ENCODE measurements at regions not wholly inside any gene's neighbourhood (a gene's known extent, or its start where the extent isn't known, plus 50 kb on each side); places are given as distances from the start of the nearest gene placed in this dataset.

DNA sequence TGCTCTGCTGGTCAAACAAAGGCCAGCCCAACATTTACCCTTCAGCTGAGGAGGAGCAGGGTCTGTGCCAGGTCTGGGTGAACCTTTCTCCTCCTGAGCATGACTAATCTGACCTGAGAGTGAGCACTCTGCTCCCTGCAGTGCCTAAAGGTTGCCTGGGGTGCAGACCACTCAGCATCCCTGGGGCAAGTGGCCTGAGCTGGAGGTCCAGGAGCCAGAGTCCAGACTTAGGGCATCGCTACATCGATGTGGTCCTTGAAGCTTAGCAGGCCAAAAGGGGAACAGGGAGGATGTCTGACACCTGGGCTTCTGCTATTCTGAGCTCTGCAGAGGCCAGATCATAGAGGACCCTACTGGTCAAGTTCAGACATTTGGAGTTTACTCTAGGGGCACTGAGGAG lies 119.1 kb downstream of the FAM43A start:
- no peak for DNase-seq (ENCODE audit: low spot score)

DNA sequence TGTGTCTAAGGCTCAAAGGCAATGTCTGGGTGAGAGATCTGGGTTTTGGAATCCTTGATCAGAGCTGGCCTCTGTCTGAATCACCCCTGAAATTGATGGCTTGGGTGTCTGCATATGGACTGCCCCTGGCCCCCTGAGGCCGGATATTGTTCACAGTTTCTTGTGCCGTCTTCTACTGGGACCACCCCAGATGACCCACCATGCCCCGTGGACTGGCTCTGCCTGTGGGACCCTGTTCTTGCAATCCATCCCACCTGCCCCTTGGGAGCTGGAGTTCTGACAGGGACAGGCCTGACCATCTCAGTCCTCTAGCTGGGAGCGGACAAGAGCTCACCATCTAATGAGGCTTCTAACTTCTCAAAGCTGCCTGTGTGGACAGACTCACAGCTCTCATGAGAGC lies 119.9 kb downstream of the FAM43A start:
- DNase-seq (ENCODE audit: low spot score), result no peak

DNA sequence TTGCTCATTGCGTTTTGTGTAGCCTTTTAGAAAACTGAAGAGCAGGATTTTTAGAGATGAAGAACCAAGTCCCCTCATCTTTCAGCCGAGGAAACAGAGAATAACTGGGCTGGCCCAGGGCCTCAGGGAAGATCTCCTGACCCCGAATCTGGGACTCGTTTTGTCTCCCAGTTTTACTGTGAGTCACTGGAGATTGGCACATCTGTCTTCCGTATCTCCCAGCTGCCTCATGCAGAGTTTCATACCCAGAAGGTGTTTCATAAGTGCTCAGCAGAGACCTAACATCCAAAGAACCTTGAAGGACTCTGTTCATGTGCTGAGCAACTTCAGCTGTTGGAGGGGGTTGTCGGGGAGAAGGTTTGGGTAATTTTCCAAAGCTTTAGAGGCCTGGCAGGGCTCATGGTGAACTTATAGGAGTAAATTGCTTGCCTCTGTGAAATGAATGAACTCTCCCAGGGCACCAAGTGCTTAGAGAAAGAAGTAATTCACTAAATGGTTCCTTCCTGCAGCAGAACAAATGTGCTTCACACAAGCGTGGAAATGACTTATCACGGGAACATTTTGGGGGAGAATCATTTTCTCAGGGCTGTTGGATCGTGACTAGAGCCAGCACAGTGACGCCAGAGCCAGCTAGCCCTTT lies 121.4 kb downstream of the FAM43A start:
- DNase-seq (ENCODE audit: low spot score), result no peak

DNA sequence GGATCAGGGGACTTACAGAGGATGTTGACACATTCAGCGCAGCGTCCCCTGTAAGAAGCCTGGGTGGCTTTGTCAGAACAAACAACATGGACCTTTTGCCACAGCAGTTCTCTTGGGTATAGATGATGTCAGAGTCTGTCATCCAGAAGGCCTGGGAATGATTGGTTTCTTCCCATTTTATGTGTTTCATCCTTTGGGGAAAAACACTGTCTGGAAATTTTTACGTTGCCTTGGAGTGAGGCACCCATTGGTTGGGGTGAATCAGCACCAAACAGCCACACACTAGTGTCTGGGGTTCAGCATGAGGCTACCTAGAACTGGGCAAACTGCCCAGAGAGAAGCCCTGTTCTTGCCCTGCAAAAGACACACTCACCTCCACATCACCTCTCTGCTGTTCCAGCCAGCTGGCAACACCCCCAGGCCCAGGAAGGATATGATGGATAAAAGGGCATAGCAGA lies 123.0 kb downstream of the FAM43A start:
- DNase-seq (ENCODE audit: low spot score), result peak; percentile 79

DNA sequence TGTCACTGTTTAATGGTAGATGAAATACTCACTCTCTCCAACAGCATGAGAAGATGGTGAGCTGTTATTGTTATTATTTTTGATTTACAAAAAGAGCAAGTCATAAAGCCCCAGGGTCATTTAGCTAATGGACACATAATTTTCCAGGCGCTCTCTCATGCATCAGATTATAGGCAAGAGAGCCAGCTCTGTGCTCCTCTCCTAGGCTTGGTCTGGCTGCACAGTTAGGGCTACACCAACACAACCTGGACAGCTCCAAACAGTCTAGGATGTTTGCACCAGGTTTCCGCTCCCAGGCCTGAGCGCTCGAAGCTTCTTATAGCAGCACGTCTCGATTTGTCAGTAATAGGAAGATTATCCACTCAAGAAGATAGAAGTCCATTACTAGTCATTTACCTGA lies 123.7 kb downstream of the FAM43A start:
- DNase-seq (ENCODE audit: low spot score), result no peak

DNA sequence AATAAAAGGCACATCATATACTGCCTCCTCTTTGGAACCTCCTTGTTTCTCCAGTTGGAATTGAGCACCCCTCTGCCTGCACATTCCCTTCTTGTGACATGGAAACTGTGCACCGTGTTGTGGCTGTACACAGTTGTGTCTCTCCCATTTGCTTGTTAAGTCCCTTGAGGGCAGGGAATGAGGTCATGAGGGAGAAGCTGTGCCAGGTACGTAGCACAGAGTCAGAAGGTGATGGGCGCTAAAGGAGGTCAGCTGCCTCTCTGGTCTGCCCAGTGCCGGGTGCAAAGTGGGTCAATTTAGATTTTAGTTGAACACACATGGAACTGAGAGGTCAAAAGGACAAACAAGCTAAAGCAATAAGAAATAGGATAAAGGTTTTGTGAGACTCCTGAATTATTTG lies 124.4 kb downstream of the FAM43A start:
- no peak for DNase-seq (ENCODE audit: low spot score)

DNA sequence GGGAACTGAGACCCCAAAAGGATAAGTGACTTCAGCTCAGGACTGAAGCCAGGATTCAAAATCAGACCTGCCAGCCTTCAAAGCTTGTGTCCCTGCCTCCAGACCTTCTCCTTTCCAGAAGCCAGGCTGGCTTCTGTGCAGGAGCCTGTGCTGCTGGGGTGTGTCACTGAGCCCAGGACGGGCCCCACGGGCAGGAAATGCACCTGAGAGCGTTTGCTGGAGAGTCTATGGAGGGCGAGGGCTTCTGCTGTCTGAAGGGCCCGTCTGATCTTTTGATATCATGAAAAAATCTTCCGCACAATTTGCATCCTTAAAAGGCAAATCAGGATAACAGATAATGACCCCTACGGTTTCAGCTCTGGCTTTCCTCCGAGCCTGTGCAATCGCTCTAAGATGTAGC lies 125.4 kb downstream of the FAM43A start:
- DNase-seq (ENCODE audit: low spot score), result no peak

DNA sequence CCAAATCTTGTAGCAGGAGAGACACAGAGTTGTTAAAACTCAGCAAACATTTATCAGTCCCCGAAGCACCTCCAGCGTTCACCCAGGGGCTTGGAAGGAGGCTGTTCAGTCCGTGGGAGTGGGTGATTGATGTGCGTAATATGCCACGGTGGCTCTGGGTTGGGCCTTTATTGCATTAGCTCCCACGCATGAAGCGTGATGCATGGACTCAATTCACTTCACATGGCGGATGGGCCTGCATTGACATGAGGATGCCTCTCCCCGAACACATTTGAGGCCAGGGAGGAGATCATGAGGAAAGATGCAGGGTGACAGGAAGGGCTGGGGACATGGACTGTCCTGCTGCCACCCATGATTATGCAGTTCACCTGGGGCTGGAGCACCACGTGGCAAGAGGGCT lies 126.5 kb downstream of the FAM43A start:
- DNase-seq (ENCODE audit: low spot score), result no peak

DNA sequence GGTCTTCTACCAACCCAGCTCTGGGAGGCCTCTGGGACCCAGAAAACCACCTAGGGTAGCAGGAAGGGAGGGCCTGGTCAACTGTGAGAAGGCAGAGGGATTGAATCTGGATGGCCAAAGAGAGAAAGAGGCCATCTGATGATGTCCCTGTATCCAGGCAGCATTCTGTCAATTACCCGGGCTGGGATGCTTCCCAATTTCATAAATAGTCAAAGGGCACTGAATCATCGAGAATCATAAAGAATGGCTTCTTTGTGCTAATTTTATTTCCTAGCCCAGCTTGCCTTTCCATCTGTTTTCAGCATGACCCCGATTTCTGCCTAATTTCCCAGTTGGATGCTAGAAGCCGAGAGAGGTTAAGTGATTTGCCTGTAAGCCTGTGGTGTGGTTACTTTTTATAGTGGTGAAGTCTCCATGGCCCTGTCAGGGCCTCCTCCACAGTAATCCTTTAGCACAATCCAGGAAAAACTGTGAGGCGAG lies 129.2 kb downstream of the FAM43A start:
- DNase-seq (ENCODE audit: low spot score), result no peak

DNA sequence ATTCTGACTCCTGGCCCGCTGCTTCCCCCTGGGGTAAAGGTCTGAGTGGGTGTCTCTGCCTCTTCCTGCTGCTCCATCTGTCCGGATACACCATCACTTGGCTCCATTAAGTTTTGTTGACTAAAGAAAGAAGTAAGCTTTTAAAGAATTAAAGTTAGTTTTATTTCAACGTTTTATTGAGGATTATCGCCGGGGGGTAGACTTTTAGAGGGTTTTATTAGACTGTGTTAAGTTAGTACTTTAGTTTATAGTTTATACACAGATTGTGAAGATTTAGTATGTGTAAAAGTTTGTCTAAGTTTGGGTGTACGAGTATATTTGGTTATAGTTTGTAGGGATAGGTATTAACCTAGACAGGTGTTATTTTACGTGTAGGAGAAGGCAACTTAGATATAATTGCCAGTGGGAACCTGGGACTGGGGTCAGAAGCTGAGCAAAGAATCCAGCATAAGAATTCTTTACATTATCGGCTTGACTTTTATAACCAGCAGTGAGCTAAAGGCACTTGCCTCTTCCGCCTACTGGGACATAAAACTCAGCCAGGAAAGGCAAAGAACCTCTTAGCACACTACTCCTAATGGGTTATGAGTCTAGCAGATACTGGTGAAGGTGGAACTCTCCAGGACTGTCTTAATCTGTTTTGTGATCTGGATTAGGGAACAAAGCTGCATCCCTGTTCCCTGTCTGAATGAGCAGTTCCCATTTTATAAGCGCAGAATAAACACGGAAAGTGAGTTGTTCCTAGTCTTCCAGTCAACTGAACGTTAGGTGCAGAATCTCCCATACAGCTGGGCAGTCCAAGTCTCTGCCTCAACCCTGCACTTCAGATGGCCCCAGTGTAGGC lies 131.3 kb downstream of the FAM43A start:
- no peak for DNase-seq (ENCODE audit: low spot score)

DNA sequence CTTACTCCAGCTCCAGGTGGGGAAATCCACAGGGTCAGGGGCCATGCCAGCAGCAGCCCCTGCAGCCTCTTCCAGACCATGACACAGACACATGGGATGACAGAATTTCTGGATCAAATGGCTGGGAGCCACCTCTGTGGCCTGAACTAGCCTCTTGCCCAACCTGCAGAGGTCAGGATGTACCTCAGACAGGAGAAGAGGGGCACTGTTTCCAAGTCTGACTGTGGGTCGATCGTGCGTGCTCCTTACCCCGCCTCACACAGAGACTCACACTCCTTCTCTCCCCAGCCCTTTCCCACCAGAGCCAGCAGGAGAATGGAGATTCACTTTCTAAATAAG lies 131.9 kb downstream of the FAM43A start:
- DNase-seq (ENCODE audit: low spot score), result no peak

DNA sequence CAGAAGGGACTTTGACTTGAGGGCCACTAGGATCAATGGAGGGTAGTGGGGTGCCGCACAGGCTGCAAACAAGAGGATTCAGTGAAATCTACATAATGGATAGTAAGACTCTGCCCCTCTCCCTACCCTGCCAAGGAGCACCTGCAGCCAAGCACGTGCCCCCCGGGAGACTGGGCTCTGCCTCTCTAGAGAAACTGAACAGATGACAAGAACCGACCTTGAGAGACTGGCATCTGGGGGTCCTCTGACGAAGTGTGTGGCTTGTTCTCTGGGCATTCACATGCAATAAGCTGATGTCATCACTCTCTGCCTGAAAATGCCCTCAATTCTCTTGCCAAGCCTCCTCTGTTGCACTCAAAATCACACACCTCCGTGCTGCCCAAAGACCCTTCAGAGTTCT lies 132.3 kb downstream of the FAM43A start:
- DNase-seq (ENCODE audit: low spot score), result no peak

DNA sequence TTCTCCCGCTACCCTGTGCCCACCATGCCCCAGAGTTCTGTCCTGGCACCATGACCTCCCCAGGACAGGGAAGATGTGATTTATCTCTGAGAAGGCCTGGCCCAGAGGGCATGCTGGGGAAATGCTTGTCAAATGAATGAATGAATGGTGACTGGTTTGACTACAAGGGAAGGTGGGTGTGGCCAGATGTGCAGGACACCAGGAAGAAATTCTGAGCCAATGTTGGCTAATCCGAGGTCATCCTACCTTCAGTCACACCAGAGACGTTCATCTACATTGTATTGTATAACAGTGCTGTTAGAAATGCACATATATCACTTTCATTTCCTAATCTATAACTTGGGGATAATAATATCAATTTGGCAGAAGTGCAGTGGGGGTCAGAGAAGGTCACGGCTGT lies 138.4 kb downstream of the FAM43A start:
- no peak for DNase-seq (ENCODE audit: low spot score)

DNA sequence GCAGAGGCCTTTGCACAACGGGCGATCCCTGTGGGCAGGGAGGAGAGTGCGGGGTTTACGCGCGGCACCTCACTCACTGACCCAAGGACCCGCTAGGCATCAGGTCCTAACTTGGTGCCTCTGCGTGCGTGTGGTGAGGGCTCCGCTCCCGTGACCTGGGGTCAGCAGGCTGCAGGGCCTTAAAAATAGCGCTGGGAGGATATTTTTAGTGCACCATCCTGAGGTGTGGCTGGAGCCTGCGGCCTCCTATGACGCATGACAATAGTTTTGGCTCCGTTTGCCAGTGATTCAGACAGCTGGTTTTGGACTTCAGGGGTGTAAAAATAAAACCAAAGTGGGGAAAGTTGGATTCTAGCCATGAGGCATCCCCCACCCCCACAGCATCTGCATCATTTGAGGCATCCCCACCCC lies 139.0 kb downstream of the FAM43A start:
- DNase-seq (ENCODE audit: low spot score), result peak; percentile 61

DNA sequence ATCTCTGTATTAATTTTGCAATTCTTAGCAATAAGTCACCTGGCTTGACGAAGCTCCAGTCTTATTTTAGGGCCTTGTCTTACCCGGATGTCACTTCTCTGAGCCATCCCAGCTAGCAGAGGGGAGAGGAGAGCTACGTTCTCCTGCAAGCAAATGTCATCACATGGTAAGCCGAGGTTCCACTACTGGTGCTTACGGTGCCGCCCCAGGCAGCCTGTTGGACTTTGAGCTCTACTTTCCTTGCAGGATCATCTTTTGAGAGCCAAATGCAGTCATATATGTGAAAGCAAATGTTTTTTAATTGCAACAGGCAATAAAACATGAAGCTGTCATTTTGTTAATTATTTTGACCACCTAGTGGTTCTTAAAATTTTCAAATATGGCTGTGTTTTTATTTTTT lies 140.9 kb downstream of the FAM43A start:
- DNase-seq (ENCODE audit: low spot score), result no peak

DNA sequence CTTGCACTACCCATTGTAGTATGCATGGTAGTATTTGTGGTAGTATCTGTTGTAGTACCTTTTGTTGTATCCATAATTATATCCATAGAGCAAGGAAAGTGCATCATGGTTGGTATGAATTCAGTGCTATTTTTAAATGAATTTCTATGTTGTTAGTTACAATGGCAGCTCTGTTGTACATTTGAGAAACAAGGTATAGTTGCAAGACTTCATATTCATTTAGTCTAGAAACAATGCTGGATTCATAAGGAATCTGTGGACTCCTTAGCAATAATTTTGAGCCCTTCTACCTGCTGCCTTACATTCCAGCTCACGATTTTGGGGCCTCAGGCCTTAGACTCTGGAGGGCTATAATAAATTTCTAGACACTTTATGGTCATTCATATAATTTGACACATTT lies 141.8 kb downstream of the FAM43A start:
- no peak for DNase-seq (ENCODE audit: low spot score)

DNA sequence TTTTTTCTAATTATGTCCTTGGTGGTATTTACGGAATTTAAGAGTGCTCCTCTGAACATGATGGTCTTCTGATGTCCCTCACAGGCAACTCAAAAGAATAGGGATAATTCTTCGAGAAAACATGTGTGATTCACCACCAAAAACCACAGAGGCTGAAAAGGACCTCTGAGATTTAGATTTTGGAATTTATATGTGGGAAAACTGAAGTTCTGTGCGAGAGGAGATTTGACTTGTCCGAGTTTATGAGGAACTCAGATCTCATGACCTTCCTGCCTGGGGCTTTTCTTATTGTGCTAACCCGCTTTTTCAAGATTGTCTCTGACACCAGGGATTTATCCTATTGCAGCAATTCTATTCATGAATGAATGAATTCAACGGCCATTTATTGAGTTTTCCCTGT lies 142.4 kb downstream of the FAM43A start:
- peak; percentile 16 for DNase-seq (ENCODE audit: low spot score)

DNA sequence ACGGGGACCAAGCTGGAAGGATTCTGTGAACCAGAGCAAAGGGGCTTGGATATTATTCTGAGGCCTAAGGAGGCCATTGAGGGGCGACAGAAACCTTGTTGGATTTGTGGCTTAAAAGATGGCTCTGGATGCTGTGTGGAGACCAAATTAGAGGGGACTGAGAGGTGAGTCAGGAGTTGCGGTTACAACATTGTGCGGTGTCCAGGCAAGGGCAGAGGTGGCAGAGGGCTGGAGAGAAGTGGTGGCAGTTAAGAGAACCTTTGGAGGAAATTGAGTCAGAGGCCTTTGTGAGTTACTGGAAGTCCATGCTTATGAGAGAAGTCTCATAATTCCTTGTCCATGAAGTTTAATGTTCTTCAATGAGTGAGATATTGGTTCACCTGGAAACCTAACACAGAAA lies 143.2 kb downstream of the FAM43A start:
- DNase-seq (ENCODE audit: low spot score), result no peak

DNA sequence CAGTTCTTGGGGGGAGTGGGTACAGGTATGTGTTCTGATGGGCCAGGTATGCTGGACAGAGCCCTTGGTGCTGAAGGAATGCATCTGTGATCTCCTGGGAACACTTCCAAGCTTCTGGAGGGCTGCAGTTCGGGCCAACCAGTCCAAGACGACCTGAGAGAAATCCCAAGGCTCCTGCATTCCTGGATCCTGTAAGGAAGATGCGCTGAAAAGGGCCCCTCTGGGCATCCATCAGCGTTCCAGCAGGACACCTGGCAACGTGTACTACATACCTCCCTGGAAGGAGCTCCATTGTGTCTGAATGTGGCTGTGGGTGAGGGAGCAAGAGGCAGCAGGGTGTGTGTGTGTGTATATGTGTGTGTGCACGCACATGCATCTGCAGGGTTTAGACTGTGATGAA lies 144.7 kb downstream of the FAM43A start:
- DNase-seq (ENCODE audit: low spot score), result no peak

DNA sequence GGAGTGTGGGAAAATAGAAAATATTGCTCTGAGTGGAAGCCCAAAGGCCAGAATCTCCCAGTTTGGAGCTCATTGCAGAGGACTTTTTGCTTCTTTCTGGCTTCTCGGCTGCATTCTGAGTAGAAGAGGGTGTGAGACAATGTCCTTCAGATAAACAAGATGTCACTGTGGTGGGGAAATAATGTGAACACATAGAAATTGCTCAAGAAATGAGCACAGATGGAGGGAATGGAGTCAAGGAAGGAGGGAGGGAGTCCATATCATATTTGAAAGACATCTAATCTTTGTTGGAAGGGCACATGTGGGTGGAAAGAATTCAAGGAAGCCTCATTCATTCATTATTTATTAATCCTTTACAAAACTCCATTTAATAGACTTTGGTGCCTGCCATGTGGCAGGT lies 145.3 kb downstream of the FAM43A start:
- no peak for DNase-seq (ENCODE audit: low spot score)

DNA sequence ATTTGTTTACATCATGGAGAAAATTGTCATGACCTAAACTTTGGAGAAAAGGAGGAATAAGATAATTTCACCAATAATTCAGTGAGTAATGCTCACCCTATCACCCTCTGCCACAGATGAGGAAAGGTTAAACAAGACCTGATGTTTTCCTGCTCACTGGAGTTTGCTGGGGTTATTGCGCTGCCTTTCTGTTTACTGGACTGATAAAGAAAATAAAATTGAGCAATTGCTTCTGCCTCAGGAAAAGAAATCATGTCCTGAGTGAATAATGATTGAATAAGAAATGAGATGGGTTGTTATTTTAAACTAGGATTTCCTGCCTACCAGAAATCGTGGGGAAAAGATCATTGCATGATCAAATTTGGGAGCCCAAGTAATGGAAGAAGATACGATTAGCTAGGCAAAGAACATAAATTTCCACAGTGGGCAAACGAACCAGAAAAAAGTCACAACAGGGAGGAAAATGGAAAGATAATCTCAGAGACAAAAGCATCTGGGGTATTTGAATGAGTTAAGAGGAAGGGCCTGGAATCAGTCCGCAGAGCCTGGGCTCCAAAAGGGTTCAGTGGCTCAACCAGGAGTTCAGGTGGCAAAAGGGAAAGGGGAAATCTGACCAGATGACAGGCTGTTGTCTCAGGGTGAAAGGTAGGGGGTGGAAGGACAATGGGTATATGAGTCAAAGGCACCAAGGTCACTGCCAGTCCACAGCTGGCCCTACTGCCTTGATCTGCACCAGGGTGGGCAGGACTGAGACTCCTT lies 146.8 kb downstream of the FAM43A start:
- no peak for DNase-seq (ENCODE audit: low spot score)

DNA sequence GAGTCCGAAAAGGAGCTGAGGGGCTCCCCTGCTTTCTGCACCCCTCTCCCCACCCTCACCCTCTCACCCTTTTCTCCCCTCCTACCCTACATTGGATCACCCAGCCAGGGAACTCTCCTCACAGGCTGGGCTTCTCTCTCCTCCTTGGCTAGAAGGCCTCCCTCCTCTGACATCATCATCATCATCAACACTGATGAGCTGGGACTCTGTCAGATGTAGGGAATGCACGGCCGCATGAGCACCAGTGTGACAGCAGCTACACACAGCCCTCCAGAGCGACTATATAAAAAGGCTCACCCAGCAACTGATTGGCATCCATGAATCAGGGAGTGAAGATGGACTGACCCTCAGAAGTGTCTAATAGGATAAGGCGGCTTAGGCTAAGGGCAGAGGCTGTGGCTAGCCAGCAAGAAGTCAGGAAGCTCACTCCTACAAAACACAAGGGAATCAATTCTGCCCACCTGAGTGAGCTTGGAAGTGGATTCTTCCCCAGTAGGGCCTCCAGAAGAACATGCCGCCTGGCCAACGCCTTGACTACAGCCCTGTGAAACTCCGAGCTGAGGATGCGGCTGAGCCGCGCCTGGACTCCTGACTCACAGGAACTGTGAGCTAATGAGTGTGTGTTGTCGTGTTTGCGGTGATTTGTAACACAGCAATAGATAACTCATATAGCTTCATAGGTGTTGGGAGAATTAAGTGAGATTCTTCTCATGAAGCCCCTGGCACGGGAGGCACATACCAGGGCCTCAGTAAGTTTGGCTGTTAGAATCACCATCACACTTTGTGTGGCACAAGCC lies 147.6 kb downstream of the FAM43A start:
- no peak for DNase-seq (ENCODE audit: low spot score)
